Keratinocyte (primary cell): ENCODE measurements at regions not wholly inside any gene's neighbourhood (a gene's known extent, or its start where the extent isn't known, plus 50 kb on each side); places are given as distances from the start of the nearest gene placed in this dataset.

Experiments
- DNase-seq: peaks from one replicate; pipeline ENCODE4 v3.0.0-alpha.2; 2011; ENCODE audit warnings: low read depth, missing footprints, low spot score
- FAIRE-seq: peaks from 2 replicates; lab custom pipeline; 2011; peaks lifted over from hg19 to GRCh38; lab: Jason Lieb, UNC
- H2AFZ ChIP-seq: 2 replicates; pipeline ENCODE4 v1.6.0; 2012; ENCODE audit warnings: low read length, control low read depth, inconsistent platforms; ENCODE audit not compliant: control insufficient read depth
- H3K27ac ChIP-seq: 2 replicates; pipeline ENCODE4 v1.5.1; 2011; ENCODE audit warnings: low read length; ENCODE audit not compliant: control insufficient read depth, insufficient read depth
- H3K27me3 ChIP-seq: 3 replicates; pipeline ENCODE4 v1.6.0; 2011; ENCODE audit warnings: low read length; ENCODE audit not compliant: control insufficient read depth, insufficient read depth; ENCODE audit errors: extremely low read depth
- H3K36me3 ChIP-seq, 2 experiments: 2 replicates in 1 of 2; 3 replicates in 1 of 2; pipeline ENCODE4 v1.5.1; 2011; ENCODE audit warnings: low read length in 2 of 2, mild to moderate bottlenecking in 1 of 2; ENCODE audit not compliant: control insufficient read depth in 2 of 2, insufficient read depth in 2 of 2; ENCODE audit errors: extremely low read depth in 1 of 2
- H3K4me1 ChIP-seq: 3 replicates; pipeline ENCODE4 v1.5.1; 2011; ENCODE audit warnings: low read length; ENCODE audit not compliant: control insufficient read depth, insufficient read depth; ENCODE audit errors: extremely low read depth
- H3K4me2 ChIP-seq: 3 replicates; pipeline ENCODE4 v1.6.0; 2011; ENCODE audit warnings: low read depth, low read length; ENCODE audit not compliant: control insufficient read depth, insufficient read depth; ENCODE audit errors: extremely low read depth
- H3K4me3 ChIP-seq, 3 experiments: fragments of 200-600 bp in 1 of 3; sonication (generic) in 1 of 3; 2 replicates in 2 of 3; 3 replicates in 1 of 3; pipeline ENCODE4 v1.5.1; 2011 to 2016; ENCODE audit warnings: low read length in 3 of 3, mild to moderate bottlenecking in 3 of 3, control low read depth in 2 of 3, inconsistent platforms in 1 of 3, low read depth in 1 of 3, mixed read lengths in 1 of 3, mixed run types in 1 of 3, moderate library complexity in 1 of 3; ENCODE audit not compliant: control insufficient read depth in 2 of 3, insufficient read depth in 2 of 3; ENCODE audit errors: extremely low read depth in 1 of 3
- H3K79me2 ChIP-seq: 2 replicates; pipeline ENCODE4 v1.6.0; 2012; ENCODE audit warnings: low read length; ENCODE audit not compliant: control insufficient read depth, insufficient read depth
- H3K9ac ChIP-seq: 3 replicates; pipeline ENCODE4 v1.6.0; 2011; ENCODE audit warnings: low read length; ENCODE audit not compliant: control insufficient read depth, insufficient read depth; ENCODE audit errors: extremely low read depth
- H3K9me1 ChIP-seq: 3 replicates; pipeline ENCODE4 v1.6.0; 2011; ENCODE audit warnings: low read length; ENCODE audit not compliant: control insufficient read depth, insufficient read depth; ENCODE audit errors: extremely low read depth
- H3K9me3 ChIP-seq: 2 replicates; pipeline ENCODE4 v1.5.1; 2012; ENCODE audit warnings: low read depth, low read length; ENCODE audit not compliant: control insufficient read depth
- H4K20me1 ChIP-seq: 3 replicates; pipeline ENCODE4 v1.6.0; 2011; ENCODE audit warnings: low read length; ENCODE audit not compliant: control insufficient read depth, insufficient read depth; ENCODE audit errors: extremely low read depth
- CTCF ChIP-seq, 3 experiments: IDR thresholded peaks in 1 of 3; conservative IDR thresholded peaks in 1 of 3; optimal IDR thresholded peaks in 1 of 3; 2 replicates in 2 of 3; 3 replicates in 1 of 3; pipeline versions ENCODE3 to v1.5.1; 2011; ENCODE audit warnings: low read length in 3 of 3, mild to moderate bottlenecking in 3 of 3, moderate library complexity in 2 of 3, control low read depth in 1 of 3, inconsistent platforms in 1 of 3; ENCODE audit not compliant: insufficient read depth in 2 of 3; ENCODE audit errors: extremely low read depth in 1 of 3
- EZH2 ChIP-seq: IDR thresholded peaks from one replicate; pipeline ENCODE4 v1.6.1; 2012; ENCODE audit warnings: inconsistent platforms, mild to moderate bottlenecking, low read length, moderate library complexity
- dilution Hi-C: fragments of 300-500 bp; cut with MboI; formaldehyde crosslinking; loops from one replicate; pipeline ENCODE4 v1.7.0; 2020; ENCODE audit warnings: low sequenced_read_pairs; ENCODE audit not compliant: extremely low pct_ligation_motif_present

DNA sequence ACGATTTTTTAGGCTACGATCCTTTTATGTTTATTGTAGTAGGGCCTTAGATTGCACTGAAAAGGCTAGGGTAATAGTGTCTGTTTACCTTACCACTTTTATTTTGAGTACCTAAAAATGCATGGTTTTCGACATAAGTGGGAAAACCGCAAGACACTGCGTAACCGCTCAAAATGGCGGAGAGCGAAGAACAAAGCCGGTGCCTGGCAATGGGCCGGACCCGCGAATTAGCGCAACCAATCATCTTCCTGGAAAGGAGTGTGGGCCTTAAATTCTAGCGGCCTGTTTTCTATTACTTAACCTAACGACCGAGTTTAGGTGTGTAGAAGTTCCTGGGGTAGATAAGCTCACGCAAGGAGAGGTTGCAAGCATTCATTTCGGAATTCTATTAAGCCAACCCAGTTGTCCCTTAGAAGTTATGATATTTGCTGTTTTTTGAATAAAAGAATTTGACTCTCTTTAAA lies 118.0 kb downstream of the HFE start:
- H3K4me3 ChIP-seq: peak overlapping the region; percentile 49 to 82 (median 81)
- peaks cover 11% of the 10 kb centered on the region for H3K4me1 ChIP-seq
- no peaks in the 10 kb centered on the region for H3K9me3 ChIP-seq
- no peaks in the 10 kb centered on the region for H3K9me1 ChIP-seq
- H3K36me3 ChIP-seq: no peaks in the 10 kb centered on the region
- peak overlapping the region; percentile 92 for H3K9ac ChIP-seq
- peak overlapping the region; percentile 84 for H3K4me2 ChIP-seq
- H4K20me1 ChIP-seq: no peaks in the 10 kb centered on the region
- H3K27ac ChIP-seq: peak overlapping the region; percentile 91
- DNase-seq (no peak), FAIRE-seq (no peak)
- no peaks in the 10 kb centered on the region for H3K79me2 ChIP-seq
- TF ChIP-seq EZH2: no peak
- TF ChIP-seq CTCF (optimal IDR thresholded peaks at IDR 0.05 in 1 of 3, IDR thresholded peaks at IDR 0.05 in 1 of 3, conservative IDR thresholded peaks at IDR 0.05 in 1 of 3; ENCODE audit: extremely low read depth in 1 of 3, insufficient read depth in 2 of 3, low read length in 3 of 3): no peak
- no peaks in the 10 kb centered on the region for H3K27me3 ChIP-seq
- dilution Hi-C loops: no loop called here
- no peak overlapping the region for H2AFZ ChIP-seq

DNA sequence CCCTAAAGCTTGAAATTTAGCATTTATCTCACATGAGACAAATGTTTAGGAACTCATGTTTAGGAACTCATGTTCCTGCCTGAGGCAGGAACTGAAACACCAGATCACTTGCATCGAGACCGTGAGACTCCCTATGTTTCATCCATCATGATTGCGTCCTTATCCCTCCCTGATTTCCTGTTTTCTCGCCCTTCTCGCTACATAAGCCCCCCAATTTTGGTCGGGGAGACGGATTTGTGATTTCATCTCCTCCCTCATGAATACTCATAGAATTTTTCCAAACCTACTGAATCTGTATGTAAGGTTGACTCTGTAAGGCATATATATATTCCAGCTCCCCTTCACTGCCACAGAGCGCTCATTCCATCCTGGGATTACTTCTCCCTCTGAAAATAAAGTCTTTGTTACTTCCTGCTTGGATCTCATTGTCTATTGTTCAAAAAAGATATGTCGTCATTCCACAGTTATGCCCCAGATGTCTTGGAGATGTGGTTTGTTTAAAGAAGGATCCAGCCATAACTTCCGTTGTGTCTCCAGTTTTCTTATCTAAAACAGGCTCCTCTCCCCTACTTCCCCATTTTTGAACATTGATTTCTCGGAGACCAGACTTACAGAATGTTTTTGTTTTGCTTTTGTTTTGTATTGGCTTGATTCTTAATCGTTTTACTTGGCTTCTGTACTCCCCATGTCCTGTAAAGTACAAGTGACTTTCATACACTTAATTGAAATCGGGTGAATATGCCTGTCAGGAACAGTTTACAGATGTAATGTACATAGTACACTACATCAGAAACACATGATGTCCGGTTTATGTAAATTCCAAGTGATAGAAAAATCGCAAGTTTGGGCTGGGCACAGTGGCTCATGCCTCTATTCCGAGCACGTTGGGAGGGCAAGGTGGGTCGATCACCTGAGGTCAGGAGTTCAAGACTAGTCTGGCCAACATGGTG lies 118.7 kb downstream of the HFE start:
- FAIRE-seq (peak; percentile 20), DNase-seq (no peak)
- H3K79me2 ChIP-seq: no peaks in the 10 kb centered on the region
- H2AFZ ChIP-seq: no peak overlapping the region
- H3K9ac ChIP-seq: peak overlapping the region; percentile 92
- H3K4me1 ChIP-seq: peaks cover 8% of the 10 kb centered on the region
- H3K27ac ChIP-seq: peak overlapping the region; percentile 91
- no peak for TF ChIP-seq CTCF (optimal IDR thresholded peaks at IDR 0.05 in 1 of 3, IDR thresholded peaks at IDR 0.05 in 1 of 3, conservative IDR thresholded peaks at IDR 0.05 in 1 of 3; ENCODE audit: extremely low read depth in 1 of 3, insufficient read depth in 2 of 3, low read length in 3 of 3)
- no peak for TF ChIP-seq EZH2
- H4K20me1 ChIP-seq: no peaks in the 10 kb centered on the region
- H3K36me3 ChIP-seq: no peaks in the 10 kb centered on the region
- H3K9me3 ChIP-seq: no peaks in the 10 kb centered on the region
- dilution Hi-C loops: no loop called here
- H3K4me2 ChIP-seq: peak overlapping the region; percentile 84
- no peaks in the 10 kb centered on the region for H3K27me3 ChIP-seq
- no peaks in the 10 kb centered on the region for H3K9me1 ChIP-seq
- H3K4me3 ChIP-seq: peak overlapping the region; percentile 49 to 82 (median 81)
